Upper lobe of right lung (tissue), 1 donor: ENCODE measurements at regions not wholly inside any gene's neighbourhood (a gene's known extent, or its start where the extent isn't known, plus 50 kb on each side); places are given as distances from the start of the nearest gene placed in this dataset.
"Not testable (repeated sequence)": the region's sequence is repeated elsewhere in the genome, so short reads cannot be mapped to it uniquely, and the experiment has no call there.

Experiments used
- ATAC-seq: fragments of 200-7000 bp; cut with Tn5 transposase; one replicate; pipeline ENCODE4 v1.9.1; 2020; ENCODE audit warnings: mild to moderate bottlenecking, moderate library complexity
- DNase-seq: peaks from one replicate; pipeline ENCODE4 v3.0.0-alpha.2; 2020
- H3K27ac ChIP-seq: fragments of 200-600 bp; one replicate; pipeline ENCODE4 v1.8.0; 2022
- H3K27me3 ChIP-seq: fragments of 200-600 bp; one replicate; pipeline ENCODE4 v1.8.0; 2022; ENCODE audit warnings: mild to moderate bottlenecking
- H3K36me3 ChIP-seq: fragments of 200-600 bp; one replicate; pipeline ENCODE4 v1.8.0; 2022
- H3K4me1 ChIP-seq: fragments of 200-600 bp; one replicate; pipeline ENCODE4 v1.8.0; 2022
- H3K4me3 ChIP-seq: fragments of 200-600 bp; one replicate; pipeline ENCODE4 v1.8.0; 2022; ENCODE audit warnings: mild to moderate bottlenecking
- H3K9me3 ChIP-seq: fragments of 200-600 bp; one replicate; pipeline ENCODE4 v1.8.0; 2022
- CTCF ChIP-seq: fragments of 200-600 bp; IDR thresholded peaks from one replicate; pipeline ENCODE4 v1.8.0; 2022; ENCODE audit warnings: antibody characterized with exemption
- intact Hi-C: fragments of 100-400 bp; cut with DNase I; formaldehyde crosslinking; loops from one replicate; pipeline ENCODE4 v1.11.0; 2022
- donor health status: DM: no; HTN: yes; CAD: no; lungs with severe emphysema.

GRCh38 chr20:17822540-17823408, 123.0 kb downstream of the BANF2 start:
- Histone ChIP-seq H3K4me3 (no peak overlapping the region), H3K27me3 (no peaks in the 10 kb centered on the region), H3K36me3 (no peaks in the 10 kb centered on the region), H3K9me3 (no peaks in the 10 kb centered on the region), H3K4me1 (peaks cover 4% of the 10 kb centered on the region), H3K27ac (no peak overlapping the region)
- TF ChIP-seq CTCF = no peak
- ATAC-seq (no peak), DNase-seq (no peak)
- intact Hi-C loops = no loop called here

- H3K4me1 ChIP-seq = peaks cover 4% of the 10 kb centered on the region
- no peaks in the 10 kb centered on the region for H3K36me3 ChIP-seq
- H3K27me3 ChIP-seq = no peaks in the 10 kb centered on the region
- no peak overlapping the region for H3K27ac ChIP-seq
- H3K9me3 ChIP-seq = no peaks in the 10 kb centered on the region
- ATAC-seq = peak; percentile 76
- TF ChIP-seq CTCF = no peak
- H3K4me3 ChIP-seq = no peak overlapping the region
- intact Hi-C loops = no loop called here
- no peak for DNase-seq
Measured at GRCh38 chr20:17822039-17822438, 122.3 kb downstream of the BANF2 start.

- H3K4me1 ChIP-seq, H3K27ac ChIP-seq, intact Hi-C loops: not testable (repeated sequence)
Measured at GRCh38 chr20:17821606-17822005, 121.8 kb downstream of the BANF2 start.

GRCh38 chr20:17819395-17820093, 119.8 kb downstream of the BANF2 start:
- Histone ChIP-seq H3K4me3 (no peak overlapping the region), H3K4me1 (no peaks in the 10 kb centered on the region), H3K27ac (no peak overlapping the region), H3K36me3 (no peaks in the 10 kb centered on the region), H3K9me3 (no peaks in the 10 kb centered on the region), H3K27me3 (no peaks in the 10 kb centered on the region)
- ATAC-seq (no peak), DNase-seq (no peak)
- intact Hi-C loops = no loop called here
- no peak for TF ChIP-seq CTCF

More at GRCh38 chr20:17821606-17822005, 121.8 kb downstream of the BANF2 start:
- DNase-seq, H3K36me3 ChIP-seq, H3K9me3 ChIP-seq, H3K4me3 ChIP-seq, ATAC-seq, H3K27me3 ChIP-seq: not testable (repeated sequence)

GRCh38 chr20:17818187-17818586, 118.4 kb downstream of the BANF2 start:
- Histone ChIP-seq H3K4me1 (no peaks in the 10 kb centered on the region), H3K36me3 (no peaks in the 10 kb centered on the region), H3K27ac (no peak overlapping the region), H3K27me3 (no peaks in the 10 kb centered on the region), H3K4me3 (no peak overlapping the region), H3K9me3 (no peaks in the 10 kb centered on the region)
- no peak for ATAC-seq
- intact Hi-C loops = no loop called here
- DNase-seq = no peak
- no peak for TF ChIP-seq CTCF
